Stimulated activated naive CD8-positive, alpha-beta T cell treated with anti-CD3 and anti-CD28 coated beads, Interleukin-15, amount 100 ng/mL, for 72 hours (primary cell): ENCODE measurements at regions not wholly inside any gene's neighbourhood (a gene's known extent, or its start where the extent isn't known, plus 50 kb on each side); places are given as distances from the start of the nearest gene placed in this dataset.
"Not testable (repeated sequence)": the region's sequence is repeated elsewhere in the genome, so short reads cannot be mapped to it uniquely, and the experiment has no call there.

ENCODE experiments used
- ATAC-seq: fragments of 150-1000 bp; cut with Tn5 transposase; 2 replicates; pipeline ENCODE4 v1.10.0; 2021; ENCODE audit warnings: mild to moderate bottlenecking, moderate library complexity
- DNase-seq, 2 donors: peaks; one replicate each; pipeline ENCODE4 v3.0.0; 2021 to 2022
- H3K27ac Mint-ChIP-seq, 2 donors: one replicate each; pipeline ENCODE4 v1.8.0; 2022; ENCODE audit warnings: mild to moderate bottlenecking in 2 of 2, mixed read lengths in 2 of 2, moderate library complexity in 2 of 2
- H3K27me3 Mint-ChIP-seq: one replicate; pipeline ENCODE4 v1.8.0; 2022; ENCODE audit warnings: mixed read lengths
- H3K4me1 Mint-ChIP-seq: one replicate; pipeline ENCODE4 v1.8.0; 2022; ENCODE audit warnings: mild to moderate bottlenecking, mixed read lengths
- H3K4me3 Mint-ChIP-seq, 2 donors: one replicate each; pipeline ENCODE4 v1.8.0; 2022; ENCODE audit warnings: mild to moderate bottlenecking in 2 of 2, mixed read lengths in 2 of 2, moderate library complexity in 1 of 2
- H3K9me3 Mint-ChIP-seq, 2 donors: one replicate each; pipeline ENCODE4 v1.8.0; 2022; ENCODE audit warnings: mixed read lengths in 2 of 2

DNA sequence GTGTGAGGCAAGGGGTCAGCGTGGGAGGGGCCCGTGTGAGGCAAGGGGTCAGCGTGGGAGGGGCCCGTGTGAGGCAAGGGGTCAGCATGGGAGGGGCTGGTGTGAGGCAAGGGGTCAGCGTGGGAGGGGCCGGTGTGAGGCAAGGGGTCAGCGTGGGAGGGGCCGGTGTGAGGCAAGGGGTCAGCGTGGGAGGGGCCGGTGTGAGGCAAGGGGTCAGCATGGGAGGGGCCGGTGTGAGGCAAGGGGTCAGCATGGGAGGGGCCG, 119.2 kb downstream of the SEPTIN14 start:
- H3K4me3 Mint-ChIP-seq: not testable (repeated sequence)

DNA sequence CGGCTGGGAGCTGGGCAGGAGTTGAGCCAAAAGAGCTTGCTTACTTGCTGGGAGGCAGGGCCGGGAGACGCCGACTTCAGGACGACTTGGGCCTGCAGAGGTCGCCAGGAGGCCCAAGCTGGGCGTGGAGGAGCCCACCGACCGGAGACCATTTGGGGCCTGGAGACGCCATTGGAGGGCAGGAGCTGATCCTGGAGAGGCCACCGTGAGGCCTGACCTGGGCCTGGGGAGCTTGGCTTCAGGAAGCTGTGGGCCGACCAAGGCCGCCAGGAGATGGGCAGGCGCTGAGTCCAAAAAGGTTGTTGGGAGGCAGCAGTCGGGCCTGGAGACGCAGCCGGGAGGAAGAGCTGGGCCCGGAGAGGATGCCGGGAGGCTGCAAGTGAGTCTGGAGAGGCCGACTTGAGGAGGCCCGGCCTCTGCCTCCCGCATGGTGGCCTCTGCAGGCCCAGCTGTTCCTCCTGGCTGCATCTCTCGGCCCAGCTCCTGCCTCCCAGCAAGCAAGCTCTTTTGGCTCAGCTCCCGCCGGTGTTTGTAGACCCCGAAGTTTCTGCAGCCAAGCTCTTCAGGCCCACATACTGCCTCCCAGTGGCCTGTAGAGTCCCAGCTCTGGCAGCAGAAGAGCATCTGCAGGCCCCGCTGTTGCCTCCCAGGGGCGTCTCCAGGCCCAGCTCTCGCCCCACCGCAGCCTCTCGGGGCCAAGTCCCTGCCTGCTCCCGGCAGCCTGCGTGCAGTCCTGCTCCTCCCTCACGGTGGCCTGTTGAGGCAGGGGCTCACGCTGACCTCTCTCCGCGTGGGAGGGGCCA, 119.7 kb downstream of the SEPTIN14 start:
- not testable (repeated sequence) for H3K9me3 Mint-ChIP-seq, DNase-seq, H3K4me3 Mint-ChIP-seq, ATAC-seq, H3K27me3 Mint-ChIP-seq, H3K27ac Mint-ChIP-seq, H3K4me1 Mint-ChIP-seq

More for the DNA sequence above, 119.2 kb downstream of the SEPTIN14 start:
- H3K27me3 Mint-ChIP-seq, H3K27ac Mint-ChIP-seq, ATAC-seq, DNase-seq, H3K4me1 Mint-ChIP-seq, H3K9me3 Mint-ChIP-seq: not testable (repeated sequence)

- ATAC-seq, H3K27me3 Mint-ChIP-seq, H3K4me3 Mint-ChIP-seq, H3K9me3 Mint-ChIP-seq, DNase-seq, H3K4me1 Mint-ChIP-seq, H3K27ac Mint-ChIP-seq: not testable (repeated sequence)
Observed at GRCh38 chr7:55741721-55742631, 120.6 kb downstream of the SEPTIN14 start.

DNA sequence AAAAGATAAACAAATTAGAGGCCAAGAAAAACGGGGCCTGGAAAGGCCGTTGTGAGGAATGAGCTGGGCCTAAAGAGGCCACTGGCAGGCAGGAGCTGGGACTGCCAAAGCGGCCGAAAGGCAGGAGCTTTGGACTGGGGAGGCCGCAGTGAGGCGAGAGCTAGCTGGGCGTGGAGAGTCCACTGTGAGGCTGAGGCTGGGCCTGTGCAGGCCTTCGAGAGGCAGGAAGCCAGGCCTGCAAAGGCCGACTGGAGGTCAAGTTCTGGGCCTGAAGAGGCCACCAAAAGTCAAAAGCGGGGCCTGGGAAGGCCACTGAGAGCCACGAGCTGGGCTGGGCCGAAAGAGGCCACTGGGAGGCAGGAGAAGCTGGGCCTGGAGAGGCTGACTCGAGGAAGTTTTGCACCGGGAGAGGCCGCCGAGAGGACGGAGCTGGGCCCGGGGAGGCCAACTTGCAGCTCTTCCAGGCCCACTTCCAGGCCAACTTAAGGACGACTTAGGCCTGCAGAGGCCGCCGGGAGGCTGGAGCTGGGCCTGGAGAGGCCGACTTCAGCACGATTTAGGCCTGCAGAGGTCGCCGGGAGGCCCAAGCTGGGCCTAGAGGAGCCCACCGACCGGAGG, 121.8 kb downstream of the SEPTIN14 start:
- not testable (repeated sequence) for ATAC-seq, H3K27ac Mint-ChIP-seq, DNase-seq, H3K4me3 Mint-ChIP-seq, H3K9me3 Mint-ChIP-seq, H3K4me1 Mint-ChIP-seq, H3K27me3 Mint-ChIP-seq

GRCh38 chr7:55740053-55740452, 122.5 kb downstream of the SEPTIN14 start:
- H3K4me1 Mint-ChIP-seq, H3K9me3 Mint-ChIP-seq, ATAC-seq, H3K27ac Mint-ChIP-seq, DNase-seq, H3K4me3 Mint-ChIP-seq, H3K27me3 Mint-ChIP-seq: not testable (repeated sequence)

DNA sequence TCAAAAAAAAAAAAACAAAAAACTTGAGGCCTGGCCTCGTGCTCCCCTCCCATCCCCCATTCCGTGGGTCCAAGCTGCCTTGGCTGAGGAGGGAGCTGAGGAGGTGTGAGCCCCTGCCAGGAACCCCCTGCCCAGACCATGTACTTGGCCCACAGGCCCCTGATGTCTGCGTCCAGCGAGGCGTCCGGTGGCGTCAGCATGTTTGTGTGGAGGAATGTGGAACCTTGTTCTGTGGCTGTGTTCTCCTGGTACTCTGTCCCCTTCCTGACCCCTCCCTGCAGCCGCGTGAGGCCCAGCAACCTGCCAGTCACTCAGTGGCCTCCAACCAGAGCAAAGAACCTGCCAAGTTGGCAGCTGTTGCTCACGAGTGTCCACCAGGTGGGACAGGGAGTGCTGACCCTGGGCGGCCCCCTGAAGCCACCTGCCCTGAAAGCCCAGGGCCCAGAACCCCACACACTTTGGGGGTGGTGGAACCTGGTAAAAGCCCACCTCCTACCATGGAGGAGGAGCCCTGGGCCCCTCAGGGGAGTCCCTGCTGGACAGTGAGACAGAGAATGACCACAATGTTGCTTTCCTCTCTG, 125.8 kb downstream of the SEPTIN14 start:
- H3K27ac Mint-ChIP-seq, DNase-seq, H3K4me1 Mint-ChIP-seq, H3K9me3 Mint-ChIP-seq, ATAC-seq, H3K27me3 Mint-ChIP-seq, H3K4me3 Mint-ChIP-seq: not testable (repeated sequence)

GRCh38 chr7:55733241-55734140, 129.1 kb downstream of the SEPTIN14 start:
- no peaks in the 10 kb centered on the region for H3K4me1 Mint-ChIP-seq
- H3K4me3 Mint-ChIP-seq: no peak overlapping the region
- no peaks in the 10 kb centered on the region for H3K27me3 Mint-ChIP-seq
- DNase-seq (no peak), ATAC-seq (no peak)
- no peak overlapping the region for H3K27ac Mint-ChIP-seq
- peaks cover 0 to 6% of the 10 kb centered on the region in 2 donors for H3K9me3 Mint-ChIP-seq

GRCh38 chr7:55731931-55732330, 130.6 kb downstream of the SEPTIN14 start:
- ATAC-seq (no peak), DNase-seq (no peak)
- no peak overlapping the region for H3K4me3 Mint-ChIP-seq
- no peaks in the 10 kb centered on the region for H3K4me1 Mint-ChIP-seq
- H3K27me3 Mint-ChIP-seq: no peaks in the 10 kb centered on the region
- H3K9me3 Mint-ChIP-seq: peaks cover 0 to 6% of the 10 kb centered on the region in 2 donors
- H3K27ac Mint-ChIP-seq: peak overlapping the region in 1 of 2 donors; percentile 38

GRCh38 chr7:55730197-55730596, 132.4 kb downstream of the SEPTIN14 start:
- peaks cover 0 to 6% of the 10 kb centered on the region in 2 donors for H3K9me3 Mint-ChIP-seq
- H3K27me3 Mint-ChIP-seq: no peaks in the 10 kb centered on the region
- no peak for DNase-seq
- H3K4me3 Mint-ChIP-seq: no peak overlapping the region
- no peak overlapping the region for H3K27ac Mint-ChIP-seq
- no peaks in the 10 kb centered on the region for H3K4me1 Mint-ChIP-seq
- no peak for ATAC-seq

DNA sequence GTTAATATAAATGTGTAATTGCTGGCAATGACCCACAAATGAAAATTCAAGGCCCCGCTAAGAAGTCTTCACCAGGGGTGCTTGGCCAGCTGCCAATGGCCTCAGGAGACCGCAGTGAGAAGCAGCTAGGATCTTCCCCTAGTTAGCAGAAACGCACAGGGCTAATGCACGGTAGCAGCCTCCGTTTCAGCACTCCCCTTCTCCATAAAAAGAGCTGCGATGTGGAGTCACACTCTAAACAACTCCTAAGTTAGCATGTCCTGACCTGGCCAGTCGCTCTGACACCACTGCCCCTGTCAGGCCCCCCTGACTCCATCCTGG, 139.0 kb downstream of the SEPTIN14 start:
- ATAC-seq (no peak), DNase-seq (no peak)
- Mint-ChIP-seq H3K27me3 (peaks cover 8% of the 10 kb centered on the region), H3K27ac (no peak overlapping the region), H3K9me3 (no peaks in the 10 kb centered on the region), H3K4me1 (peaks cover 6% of the 10 kb centered on the region), H3K4me3 (no peak overlapping the region)

DNA sequence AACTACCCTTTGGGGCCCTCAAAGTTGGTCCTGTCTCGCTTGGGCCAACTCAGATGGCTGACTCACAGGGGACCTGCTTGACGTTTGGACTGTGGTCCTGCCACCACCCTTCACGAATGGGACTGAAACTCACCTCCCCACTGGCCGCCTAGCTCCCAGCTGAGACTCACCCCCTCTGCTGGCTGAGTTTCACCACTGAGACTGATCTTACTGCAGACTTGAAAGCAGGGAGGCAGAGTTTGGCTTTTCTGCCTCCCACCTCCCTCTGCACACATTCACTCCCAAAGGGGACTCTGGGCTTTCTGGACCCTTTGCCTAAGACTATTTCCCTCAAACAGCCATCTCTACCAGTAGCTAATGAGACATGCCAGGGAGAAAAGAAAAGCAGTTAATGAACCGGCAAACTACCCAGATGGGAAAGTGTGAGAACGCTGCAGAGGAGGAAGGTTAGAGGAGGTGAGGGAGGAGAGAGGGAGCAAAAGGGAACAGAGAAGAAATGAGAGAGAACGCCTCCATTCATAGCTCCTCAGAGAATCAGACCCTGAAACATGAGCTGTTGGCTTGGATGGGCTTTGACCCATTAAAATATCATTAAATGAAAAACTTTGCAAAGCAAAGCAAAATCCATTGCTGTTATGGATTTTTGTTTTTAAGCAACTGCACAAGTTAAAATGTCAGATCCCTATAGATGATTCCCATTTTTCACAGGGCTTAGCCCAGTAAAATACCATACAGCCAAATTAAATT, 139.5 kb downstream of the SEPTIN14 start:
- not testable (repeated sequence) for H3K4me1 Mint-ChIP-seq, H3K9me3 Mint-ChIP-seq, DNase-seq, H3K27ac Mint-ChIP-seq, H3K4me3 Mint-ChIP-seq, H3K27me3 Mint-ChIP-seq
- peak; percentile 91 for ATAC-seq

DNA sequence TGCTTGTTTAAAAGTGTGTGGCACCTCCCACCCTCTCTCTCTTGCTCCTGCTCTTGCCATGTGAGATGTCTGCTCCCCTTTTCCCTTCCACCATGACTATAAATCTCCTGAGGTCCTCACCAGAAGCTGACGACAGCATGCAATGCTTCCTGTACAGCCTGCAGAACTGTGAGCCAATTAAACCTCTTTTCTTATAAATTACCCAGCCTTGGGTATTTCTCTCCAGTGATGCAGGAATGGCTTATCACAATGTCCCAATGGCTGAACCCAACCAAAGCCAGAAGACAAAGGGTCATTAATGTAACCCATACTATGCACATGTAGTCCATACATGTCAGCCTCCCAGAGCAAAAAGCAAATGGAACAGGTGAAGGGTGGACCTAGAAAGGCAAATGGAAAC, 141.5 kb downstream of the SEPTIN14 start:
- H3K9me3 Mint-ChIP-seq, H3K4me1 Mint-ChIP-seq, H3K27ac Mint-ChIP-seq, ATAC-seq, DNase-seq, H3K4me3 Mint-ChIP-seq: not testable (repeated sequence)
- H3K27me3 Mint-ChIP-seq: peaks cover 13% of the 10 kb centered on the region

- not testable (repeated sequence) for H3K27ac Mint-ChIP-seq, H3K9me3 Mint-ChIP-seq, H3K4me3 Mint-ChIP-seq
Observed at GRCh38 chr7:55715247-55715867, 143.1 kb upstream of the VOPP1 start.

GRCh38 chr7:55714370-55714769, 142.1 kb upstream of the VOPP1 start:
- H3K9me3 Mint-ChIP-seq, H3K27me3 Mint-ChIP-seq, DNase-seq, ATAC-seq, H3K4me3 Mint-ChIP-seq, H3K4me1 Mint-ChIP-seq: not testable (repeated sequence)
- H3K27ac Mint-ChIP-seq: peak overlapping the region in 1 of 2 donors; percentile 55

More at GRCh38 chr7:55715247-55715867, 143.1 kb upstream of the VOPP1 start:
- not testable (repeated sequence) for ATAC-seq, H3K4me1 Mint-ChIP-seq, DNase-seq, H3K27me3 Mint-ChIP-seq
